ENCODE measurements at regions not wholly inside any gene's neighbourhood (a gene's known extent, or its start where the extent isn't known, plus 50 kb on each side); places are given as distances from the start of the nearest gene placed in this dataset.

DNA sequence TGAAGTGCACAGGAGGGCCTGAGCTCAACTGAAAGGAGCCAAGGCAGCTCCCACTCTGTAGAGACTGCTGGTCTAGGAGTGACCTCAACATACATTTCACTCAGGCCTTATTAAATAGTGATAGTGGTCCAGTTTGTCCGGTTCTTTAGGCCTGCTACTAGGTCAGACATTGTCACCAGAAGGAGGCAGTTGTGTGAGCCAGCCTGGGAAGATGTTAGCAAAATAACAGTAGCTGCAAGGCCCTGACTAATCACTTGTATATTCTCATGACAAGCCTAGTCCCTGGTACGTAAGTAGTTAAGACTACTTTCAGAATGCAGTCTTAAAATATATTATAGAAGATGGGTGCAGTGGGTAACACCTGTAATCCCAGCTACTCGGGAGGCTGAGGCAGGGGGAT, 264.0 kb upstream of the CAMK1G start:
- DNase-seq: no peak

- DNase-seq: no peak
These were observed 259.8 kb upstream of the CAMK1G start for GRCh38 chr1:209323743-209324142.

DNA sequence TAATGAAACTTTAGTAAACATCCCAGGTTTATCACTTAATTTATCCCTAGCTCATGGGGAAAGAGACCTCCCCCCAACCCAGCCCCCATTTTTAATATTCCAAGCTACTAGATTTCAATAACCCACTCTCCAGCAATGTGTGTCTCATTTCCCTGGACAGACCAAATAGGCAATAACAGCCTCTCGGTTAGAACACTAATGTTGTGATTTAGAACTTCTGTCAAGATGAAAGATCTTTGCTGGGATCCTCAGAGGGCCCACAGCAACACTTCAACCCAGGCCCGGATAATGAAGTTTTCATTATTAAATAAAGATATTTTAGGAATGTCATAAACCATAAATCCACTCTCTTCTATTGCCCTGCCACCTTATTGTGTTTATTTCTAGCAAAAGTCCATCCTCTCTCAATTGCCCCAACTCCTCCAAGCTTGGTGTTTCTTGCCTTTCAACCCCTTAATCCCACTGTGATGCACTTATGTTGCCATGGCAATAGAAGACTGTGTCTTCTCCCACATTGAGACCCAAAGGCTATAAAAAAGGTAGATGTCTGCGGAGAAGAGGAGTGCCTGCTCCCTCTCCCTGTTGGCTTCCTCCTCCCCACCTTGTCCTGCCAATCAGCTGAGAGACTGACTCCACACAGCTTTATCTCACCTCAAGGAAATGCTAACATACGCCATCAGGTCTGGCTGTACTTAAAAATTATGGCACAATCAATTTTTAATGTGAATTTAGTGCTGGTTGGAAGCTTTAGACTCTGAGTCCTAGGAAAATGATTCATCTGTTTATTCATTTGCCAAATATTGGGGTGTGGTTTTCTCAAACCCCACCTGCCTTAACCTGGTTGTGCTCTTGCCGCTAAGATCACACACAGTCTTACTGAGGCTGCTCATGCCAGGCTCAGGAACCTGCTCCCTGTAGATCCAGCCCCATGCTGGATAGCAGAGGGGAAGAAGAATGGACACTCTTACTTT, 258.3 kb upstream of the CAMK1G start:
- no peak for DNase-seq

- no peak for DNase-seq
These were observed 257.4 kb upstream of the CAMK1G start for GRCh38 chr1:209326076-209326475.

GRCh38 chr1:209326831-209327230, 256.7 kb upstream of the CAMK1G start:
- no peak for DNase-seq

DNA sequence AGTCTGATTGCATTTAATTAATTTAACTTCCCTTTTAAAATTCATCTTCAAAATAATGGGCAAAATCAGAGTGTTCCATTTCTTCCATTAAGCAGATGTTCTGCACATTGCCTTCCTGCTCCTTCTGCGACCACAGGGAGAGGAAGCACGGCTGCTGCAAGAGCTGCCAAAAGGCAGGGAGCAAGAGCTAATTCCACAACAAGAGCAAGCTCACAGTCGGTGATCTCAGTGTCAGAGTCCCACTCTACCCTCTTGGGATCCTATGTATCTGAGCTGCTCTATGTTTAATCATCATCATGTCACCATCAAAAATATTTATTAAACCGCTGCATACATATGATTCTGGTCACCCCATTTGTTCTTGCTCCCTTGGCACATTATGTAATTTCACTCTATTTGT, 255.3 kb upstream of the CAMK1G start:
- DNase-seq: no peak

DNA sequence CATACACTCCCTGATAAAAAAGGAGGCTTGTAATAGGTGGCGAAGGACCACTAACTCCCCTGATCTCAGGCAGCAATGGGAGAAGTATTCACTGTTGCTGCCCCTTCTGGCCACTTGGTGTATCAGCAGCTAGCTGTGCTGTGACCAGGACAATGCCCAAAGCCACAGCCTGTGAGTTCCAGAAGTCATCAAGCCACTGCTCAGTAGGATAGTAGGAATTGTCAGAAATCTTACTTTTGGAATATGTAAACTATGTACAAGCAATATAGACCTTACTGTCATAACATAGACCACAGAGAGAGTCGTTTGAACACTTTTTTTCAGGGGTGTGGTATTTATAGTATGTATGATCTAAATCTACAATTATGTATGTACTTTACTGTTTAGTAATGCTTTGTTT, 248.3 kb upstream of the CAMK1G start:
- no peak for DNase-seq

- no peak for DNase-seq
These were observed 242.4 kb upstream of the CAMK1G start for GRCh38 chr1:209341146-209341545.

DNA sequence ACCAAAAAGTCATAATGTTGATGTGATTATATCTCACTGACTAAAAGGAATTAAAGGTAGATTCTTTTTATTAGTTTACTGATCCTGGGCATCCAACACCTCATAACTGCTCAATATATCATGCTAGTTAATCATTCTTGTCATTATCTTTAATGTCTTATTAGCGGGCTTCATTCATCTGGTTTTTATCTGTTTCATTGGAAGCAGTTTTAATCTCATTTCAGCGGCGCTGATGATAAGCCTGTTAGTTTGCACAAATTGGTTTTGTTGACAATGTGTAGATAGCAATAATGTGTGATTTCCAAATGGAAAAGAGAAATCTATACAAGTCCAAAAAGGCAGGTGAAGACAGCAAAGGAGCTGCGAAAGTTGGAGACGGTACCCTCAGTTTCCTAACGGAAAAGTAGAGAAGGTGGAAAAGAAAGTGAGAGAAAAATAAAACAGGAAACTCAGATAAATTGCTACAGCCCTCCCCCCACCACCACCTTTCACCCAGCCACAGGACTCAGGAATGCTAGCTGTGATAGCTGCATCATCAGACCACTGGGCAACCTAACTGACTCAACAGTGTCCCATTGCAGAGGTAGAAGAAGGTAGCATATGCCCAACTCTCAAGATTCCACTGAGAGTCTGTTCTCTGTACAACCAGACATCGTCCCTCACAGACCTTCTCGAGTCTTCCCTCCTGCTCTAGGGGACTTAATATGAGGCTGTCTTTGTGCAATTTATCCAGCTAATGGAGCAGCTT, 241.7 kb upstream of the CAMK1G start:
- DNase-seq: no peak

- DNase-seq: no peak
These were observed 240.9 kb upstream of the CAMK1G start for GRCh38 chr1:209342441-209343175.

- DNase-seq: no peak
These were observed 240.0 kb upstream of the CAMK1G start for GRCh38 chr1:209343511-209343910.

DNA sequence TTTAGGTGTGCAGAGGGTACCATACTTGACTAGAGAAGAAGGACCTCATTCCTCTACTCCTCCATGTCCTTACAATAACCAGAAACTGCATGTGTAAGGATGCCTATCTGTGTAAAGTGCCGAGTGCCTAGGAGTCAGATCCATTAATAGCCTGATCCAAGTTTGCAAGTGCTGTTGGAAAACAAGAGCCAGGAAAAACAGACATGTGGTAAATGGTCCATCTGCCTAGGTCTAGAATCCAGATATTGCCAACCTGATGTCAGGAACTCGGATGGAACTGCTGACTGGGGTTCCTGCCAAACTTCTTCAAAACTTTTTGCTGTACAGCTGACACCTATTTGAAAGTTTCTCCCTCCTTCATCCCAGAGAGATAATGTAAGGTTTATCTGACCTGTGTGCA, 239.4 kb upstream of the CAMK1G start:
- no peak for DNase-seq

DNA sequence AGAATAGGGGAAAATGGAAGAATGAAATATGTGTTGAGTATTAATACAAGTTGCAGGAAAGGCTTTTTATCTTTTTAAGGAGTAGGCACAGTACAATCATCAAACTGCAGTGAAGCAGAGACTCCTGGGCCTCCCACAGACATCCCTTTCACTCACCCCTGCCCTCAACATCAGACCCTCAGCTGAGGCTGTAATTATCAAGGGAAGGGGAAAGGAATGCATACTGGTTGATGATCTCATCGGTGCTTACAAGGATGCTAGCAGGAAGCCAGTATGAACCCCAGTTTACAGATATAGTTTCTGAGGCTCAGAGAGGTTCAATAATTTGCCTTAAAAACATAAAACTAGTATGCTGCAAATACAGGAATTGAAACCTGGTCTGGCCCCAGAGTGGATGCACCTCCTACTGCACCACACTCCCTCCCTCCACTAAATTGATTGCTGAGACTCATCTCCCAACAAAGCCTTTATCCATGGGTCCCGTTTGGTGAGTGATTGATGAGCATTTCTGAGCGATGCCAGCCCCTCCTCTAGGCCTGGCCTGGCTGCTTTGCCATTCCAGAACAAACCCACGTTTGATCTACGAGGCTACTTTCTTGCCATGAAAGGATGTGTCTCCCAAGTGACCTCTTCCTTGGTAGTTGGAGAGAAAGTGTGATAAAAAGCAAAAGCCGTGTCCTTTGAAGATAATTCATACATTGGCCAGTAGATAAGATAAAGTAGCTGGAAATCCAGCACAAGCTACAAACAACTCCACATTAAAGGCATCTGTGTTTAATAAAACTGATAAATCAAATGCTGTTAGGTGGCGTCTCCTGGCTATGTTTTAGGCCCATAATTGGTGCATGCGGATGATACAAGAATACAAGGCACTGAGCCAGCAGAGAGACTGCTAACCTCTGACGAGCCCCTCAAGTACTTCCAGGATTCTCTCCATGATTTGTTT, 233.9 kb upstream of the CAMK1G start:
- no peak for DNase-seq

GRCh38 chr1:209353053-209353452, 230.5 kb upstream of the CAMK1G start:
- no peak for DNase-seq

DNA sequence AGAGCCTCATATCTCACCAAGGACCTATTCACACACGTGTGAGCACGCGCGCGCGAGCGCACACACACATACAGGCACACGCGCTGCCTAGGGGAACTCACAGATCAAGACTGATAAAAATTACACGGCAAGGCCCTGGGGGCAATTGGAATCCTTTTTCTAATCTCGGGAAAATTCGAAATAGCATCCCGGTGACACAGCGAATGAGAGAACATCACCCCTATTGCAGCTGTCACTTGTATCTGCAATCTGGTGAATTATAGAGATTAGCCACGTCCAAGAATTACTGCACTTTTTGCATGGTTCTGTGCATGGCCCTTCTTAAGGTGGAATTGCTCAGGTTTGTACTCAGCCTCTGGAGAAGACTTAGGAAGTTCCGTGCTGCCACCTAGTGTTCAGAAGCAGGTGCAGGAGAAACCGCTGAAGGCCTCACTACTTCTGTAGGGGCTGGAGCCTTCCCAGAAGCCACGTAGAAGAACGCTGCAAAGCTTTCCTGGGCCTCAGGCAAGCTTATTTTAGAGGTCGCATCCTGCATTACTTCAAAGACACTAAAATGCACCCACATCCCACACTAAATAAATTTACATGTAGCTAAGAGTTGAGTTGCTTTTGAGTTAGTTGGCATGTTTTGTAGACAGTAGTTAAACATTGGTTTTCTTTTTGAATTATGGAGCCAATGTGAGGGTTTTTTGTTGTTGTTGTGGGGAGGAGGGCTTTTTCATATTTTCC, 229.2 kb upstream of the CAMK1G start:
- no peak for DNase-seq

- no peak for DNase-seq
These were observed 228.7 kb upstream of the CAMK1G start for GRCh38 chr1:209354840-209355165.

- DNase-seq: no peak
These were observed 228.1 kb upstream of the CAMK1G start for GRCh38 chr1:209355415-209355814.

DNA sequence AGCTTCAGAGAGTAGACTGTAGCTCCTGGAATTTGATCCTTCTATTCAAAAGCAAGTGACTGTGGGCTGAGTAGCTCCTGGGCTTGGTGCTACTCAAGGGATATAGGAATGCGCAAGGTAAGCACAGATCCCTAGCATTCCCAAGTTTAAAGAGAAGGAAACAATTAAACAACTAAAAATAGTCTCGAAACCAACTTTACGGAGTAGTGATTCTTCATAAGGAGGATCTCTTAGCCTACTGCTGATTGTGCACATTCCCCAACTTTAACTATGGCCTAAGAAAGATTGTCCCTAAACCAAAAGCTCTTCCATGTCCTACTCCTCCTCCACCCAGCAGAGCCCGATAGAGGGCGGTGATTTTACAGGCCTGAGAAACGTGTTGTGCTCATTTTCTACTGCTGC, 226.5 kb upstream of the CAMK1G start:
- no peak for DNase-seq

GRCh38 chr1:209363112-209363511, 220.4 kb upstream of the CAMK1G start:
- DNase-seq: no peak

GRCh38 chr1:209364716-209365115, 218.8 kb upstream of the CAMK1G start:
- DNase-seq: no peak

DNA sequence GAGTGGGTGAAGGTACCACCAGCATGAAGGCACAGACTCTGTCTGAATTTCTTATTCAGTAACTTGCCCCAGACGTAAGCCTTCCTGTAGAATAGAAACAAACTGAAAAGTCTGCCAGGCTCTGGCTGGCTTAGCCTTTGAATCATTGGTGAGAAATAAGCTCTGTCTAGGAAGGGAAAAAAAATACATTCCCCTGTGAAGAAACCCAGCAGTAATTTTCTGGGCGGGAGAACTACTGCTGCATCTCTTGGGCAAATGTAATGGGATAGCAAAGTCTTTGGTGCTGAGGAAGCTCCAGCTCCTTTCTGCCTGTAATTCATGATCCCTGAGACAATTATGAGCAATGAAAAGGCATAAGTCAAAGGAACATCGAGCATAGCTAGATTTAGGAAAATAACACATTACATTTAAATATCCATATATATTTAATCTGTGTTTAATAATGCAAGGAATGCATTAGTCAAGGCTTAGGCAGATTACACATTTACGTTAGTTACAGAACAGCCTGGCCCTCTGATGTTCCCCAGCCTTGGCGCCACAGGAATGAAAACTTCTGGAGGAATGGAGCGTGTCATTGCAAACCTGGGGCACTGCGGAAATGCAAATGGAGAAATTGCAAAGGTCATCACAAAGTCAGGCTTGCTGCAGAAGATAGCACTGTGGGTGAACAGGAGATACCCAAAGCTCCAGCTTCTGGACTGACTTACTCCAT, 216.3 kb upstream of the CAMK1G start:
- DNase-seq: no peak
